ENCODE measurements at regions not wholly inside any gene's neighbourhood (a gene's known extent, or its start where the extent isn't known, plus 50 kb on each side); places are given as distances from the start of the nearest gene placed in this dataset.

- POLR2A ChIA-PET (ENCODE audit: unreplicated experiment): no interaction called here
- H3K27ac ChIP-seq (ENCODE audit: low read length): peak overlapping the region; percentile 46
- H4K20me1 ChIP-seq (ENCODE audit: low read length): no peaks in the 10 kb centered on the region
- ATAC-seq (peak; percentile 80), DNase-seq (peak; percentile 89)
- H3K9me3 ChIP-seq (ENCODE audit: low read length): no peaks in the 10 kb centered on the region
- no peaks in the 10 kb centered on the region for H3K79me2 ChIP-seq (ENCODE audit: low read length)
- H3K4me1 ChIP-seq (ENCODE audit: insufficient read depth, low read length): peaks cover 36% of the 10 kb centered on the region
- no peak overlapping the region for H3K9ac ChIP-seq (ENCODE audit: low read length)
- H3K9me2 ChIP-seq (replicated peaks; ENCODE audit: low read length): no peaks in the 10 kb centered on the region
- no peak overlapping the region for H3K4me3 ChIP-seq (ENCODE audit: low read length)
- peak overlapping the region; percentile 57 for H3K4me2 ChIP-seq (ENCODE audit: low read length)
- no peaks in the 10 kb centered on the region for H3K27me3 ChIP-seq (ENCODE audit: low read length)
- no peak for TF ChIP-seq CTCF (conservative IDR thresholded peaks at IDR 0.05; ENCODE audit: low read depth, low read length)
- no peak for TF ChIP-seq EZH2 (IDR thresholded peaks at IDR 0.05; ENCODE audit: low read length, unreplicated experiment)
- TF ChIP-seq EZH2phosphoT487 (IDR thresholded peaks at IDR 0.05; ENCODE audit: borderline replicate concordance, low read length): no peak
- CTCF ChIA-PET: no interaction called here
- intact Hi-C loops (cut with micrococcal nuclease): loop anchor here (10.0 kb wide), 2 partner anchors 203 to 357 kb away; no protein-coding TSS in a partner anchor
- no peak overlapping the region for H2AFZ ChIP-seq (ENCODE audit: low read length)
- BruUV-seq (replicated peaks): no TSS peak
- H3K36me3 ChIP-seq (ENCODE audit: low read depth, low read length): no peaks in the 10 kb centered on the region
- H3F3A ChIP-seq (ENCODE audit: low read length, unreplicated experiment): no peaks in the 10 kb centered on the region
Measured at GRCh38 chr6:21381331-21381963, 212.1 kb upstream of the SOX4 start.

- ATAC-seq: no peak
- H3K4me3 ChIP-seq (ENCODE audit: low read length): no peak overlapping the region
- no peak overlapping the region for H2AFZ ChIP-seq (ENCODE audit: low read length)
- no peak for DNase-seq
- no peaks in the 10 kb centered on the region for H3K27me3 ChIP-seq (ENCODE audit: low read length)
- peaks cover 40% of the 10 kb centered on the region for H3K4me1 ChIP-seq (ENCODE audit: insufficient read depth, low read length)
- H3K9me2 ChIP-seq (replicated peaks; ENCODE audit: low read length): no peaks in the 10 kb centered on the region
- H3K27ac ChIP-seq (ENCODE audit: low read length): no peak overlapping the region
- no peak overlapping the region for H3K9ac ChIP-seq (ENCODE audit: low read length)
- no peaks in the 10 kb centered on the region for H3K36me3 ChIP-seq (ENCODE audit: low read depth, low read length)
- no peaks in the 10 kb centered on the region for H4K20me1 ChIP-seq (ENCODE audit: low read length)
- TF ChIP-seq EZH2phosphoT487 (IDR thresholded peaks at IDR 0.05; ENCODE audit: borderline replicate concordance, low read length) (no peak), EZH2 (IDR thresholded peaks at IDR 0.05; ENCODE audit: low read length, unreplicated experiment) (no peak), CTCF (conservative IDR thresholded peaks at IDR 0.05; ENCODE audit: low read depth, low read length) (no peak)
- CTCF ChIA-PET: no interaction called here
- H3K9me3 ChIP-seq (ENCODE audit: low read length): no peaks in the 10 kb centered on the region
- intact Hi-C loops (cut with micrococcal nuclease): loop anchor here (10.0 kb wide), 2 partner anchors 202 to 358 kb away; no protein-coding TSS in a partner anchor
- H3K4me2 ChIP-seq (ENCODE audit: low read length): no peak overlapping the region
- H3F3A ChIP-seq (ENCODE audit: low read length, unreplicated experiment): no peaks in the 10 kb centered on the region
- BruUV-seq (replicated peaks): no TSS peak
- H3K79me2 ChIP-seq (ENCODE audit: low read length): no peaks in the 10 kb centered on the region
- POLR2A ChIA-PET (ENCODE audit: unreplicated experiment): no interaction called here
Measured at GRCh38 chr6:21382821-21383449, 210.6 kb upstream of the SOX4 start.
